ENCODE measurements at regions not wholly inside any gene's neighbourhood (a gene's known extent, or its start where the extent isn't known, plus 50 kb on each side); places are given as distances from the start of the nearest gene placed in this dataset.

GRCh38 chrX:39203427-39203826, 402.2 kb downstream of the MID1IP1 start:
- CTCF ChIA-PET, result interaction anchor here (1.0 kb wide), 1 partner anchor 31 kb away, joined by 3 read pairs; no protein-coding TSS in a partner anchor
- H3K36me3 Mint-ChIP-seq, result peaks cover 1% of the 10 kb centered on the region
- H3K4me1 Mint-ChIP-seq, result peaks cover 30% of the 10 kb centered on the region
- no peak overlapping the region for H3K27ac Mint-ChIP-seq
- DNase-seq, result no peak
- no peaks in the 10 kb centered on the region for H3K27me3 Mint-ChIP-seq
- H3K9me3 Mint-ChIP-seq, result no peaks in the 10 kb centered on the region
- no peak overlapping the region for H3K4me3 Mint-ChIP-seq

- CTCF ChIA-PET, result interaction anchor here (1.0 kb wide), 1 partner anchor 30 kb away, joined by 3 read pairs; no protein-coding TSS in a partner anchor
- no peaks in the 10 kb centered on the region for H3K9me3 Mint-ChIP-seq
- no peak for DNase-seq
- no peak overlapping the region for H3K27ac Mint-ChIP-seq
- peaks cover 1% of the 10 kb centered on the region for H3K36me3 Mint-ChIP-seq
- H3K27me3 Mint-ChIP-seq, result no peaks in the 10 kb centered on the region
- H3K4me1 Mint-ChIP-seq, result peaks cover 27% of the 10 kb centered on the region
- H3K4me3 Mint-ChIP-seq, result no peak overlapping the region
Observed at GRCh38 chrX:39204353-39204752, 403.1 kb downstream of the MID1IP1 start.

GRCh38 chrX:39204945-39205344, 403.7 kb downstream of the MID1IP1 start:
- H3K4me3 Mint-ChIP-seq, result no peak overlapping the region
- no peaks in the 10 kb centered on the region for H3K36me3 Mint-ChIP-seq
- H3K27me3 Mint-ChIP-seq, result no peaks in the 10 kb centered on the region
- no peak for DNase-seq
- H3K9me3 Mint-ChIP-seq, result no peaks in the 10 kb centered on the region
- CTCF ChIA-PET, result no interaction called here
- peaks cover 21% of the 10 kb centered on the region for H3K4me1 Mint-ChIP-seq
- H3K27ac Mint-ChIP-seq, result no peak overlapping the region

GRCh38 chrX:39205467-39205866, 404.2 kb downstream of the MID1IP1 start:
- Mint-ChIP-seq H3K9me3 (no peaks in the 10 kb centered on the region), H3K36me3 (no peaks in the 10 kb centered on the region), H3K27me3 (no peaks in the 10 kb centered on the region), H3K27ac (no peak overlapping the region), H3K4me1 (peaks cover 17% of the 10 kb centered on the region), H3K4me3 (no peak overlapping the region)
- CTCF ChIA-PET, result no interaction called here
- no peak for DNase-seq

- Mint-ChIP-seq H3K36me3 (no peaks in the 10 kb centered on the region), H3K4me1 (peaks cover 6% of the 10 kb centered on the region), H3K27ac (no peak overlapping the region), H3K4me3 (no peak overlapping the region), H3K9me3 (no peaks in the 10 kb centered on the region), H3K27me3 (no peaks in the 10 kb centered on the region)
- CTCF ChIA-PET, result no interaction called here
- DNase-seq, result no peak
Observed at GRCh38 chrX:39206399-39207145, 405.3 kb downstream of the MID1IP1 start.

GRCh38 chrX:39211501-39211900, 410.2 kb downstream of the MID1IP1 start:
- Mint-ChIP-seq H3K27ac (no peak overlapping the region), H3K4me3 (no peak overlapping the region), H3K27me3 (peaks cover under 1% of the 10 kb centered on the region), H3K9me3 (no peaks in the 10 kb centered on the region), H3K36me3 (no peaks in the 10 kb centered on the region), H3K4me1 (no peaks in the 10 kb centered on the region)
- CTCF ChIA-PET, result no interaction called here
- no peak for DNase-seq

- no peaks in the 10 kb centered on the region for H3K4me1 Mint-ChIP-seq
- no peak overlapping the region for H3K4me3 Mint-ChIP-seq
- H3K36me3 Mint-ChIP-seq, result no peaks in the 10 kb centered on the region
- H3K27me3 Mint-ChIP-seq, result peaks cover 8% of the 10 kb centered on the region
- no peak for DNase-seq
- CTCF ChIA-PET, result no interaction called here
- no peak overlapping the region for H3K27ac Mint-ChIP-seq
- H3K9me3 Mint-ChIP-seq, result no peaks in the 10 kb centered on the region
Observed at GRCh38 chrX:39212456-39212855, 411.2 kb downstream of the MID1IP1 start.

- CTCF ChIA-PET, result no interaction called here
- DNase-seq, result no peak
Observed at GRCh38 chrX:39214387-39215126, 413.3 kb downstream of the MID1IP1 start.

GRCh38 chrX:39220952-39221351, 419.7 kb downstream of the MID1IP1 start:
- CTCF ChIA-PET, result no interaction called here
- Mint-ChIP-seq H3K27ac (no peak overlapping the region), H3K4me1 (no peaks in the 10 kb centered on the region), H3K9me3 (no peaks in the 10 kb centered on the region), H3K27me3 (peaks cover 9% of the 10 kb centered on the region), H3K36me3 (no peaks in the 10 kb centered on the region), H3K4me3 (no peak overlapping the region)
- no peak for DNase-seq

More at GRCh38 chrX:39214387-39215126, 413.3 kb downstream of the MID1IP1 start:
- Mint-ChIP-seq H3K4me1 (no peaks in the 10 kb centered on the region), H3K9me3 (no peaks in the 10 kb centered on the region), H3K4me3 (no peak overlapping the region), H3K36me3 (no peaks in the 10 kb centered on the region), H3K27ac (no peak overlapping the region), H3K27me3 (peaks cover 9% of the 10 kb centered on the region)

GRCh38 chrX:39222346-39223113, 421.3 kb downstream of the MID1IP1 start:
- CTCF ChIA-PET, result no interaction called here
- Mint-ChIP-seq H3K27ac (no peak overlapping the region), H3K27me3 (no peaks in the 10 kb centered on the region)

GRCh38 chrX:39226251-39226650, 425.0 kb downstream of the MID1IP1 start:
- no peak for DNase-seq
- Mint-ChIP-seq H3K9me3 (no peaks in the 10 kb centered on the region), H3K4me1 (no peaks in the 10 kb centered on the region), H3K27me3 (no peaks in the 10 kb centered on the region), H3K27ac (no peak overlapping the region), H3K36me3 (no peaks in the 10 kb centered on the region), H3K4me3 (no peak overlapping the region)
- CTCF ChIA-PET, result no interaction called here

More at GRCh38 chrX:39222346-39223113, 421.3 kb downstream of the MID1IP1 start:
- Mint-ChIP-seq H3K4me3 (no peak overlapping the region), H3K9me3 (no peaks in the 10 kb centered on the region), H3K4me1 (no peaks in the 10 kb centered on the region), H3K36me3 (no peaks in the 10 kb centered on the region)
- DNase-seq, result no peak

GRCh38 chrX:39227371-39227770, 426.1 kb downstream of the MID1IP1 start:
- H3K27ac Mint-ChIP-seq, result no peak overlapping the region
- H3K36me3 Mint-ChIP-seq, result no peaks in the 10 kb centered on the region
- no peak overlapping the region for H3K4me3 Mint-ChIP-seq
- no peaks in the 10 kb centered on the region for H3K9me3 Mint-ChIP-seq
- DNase-seq, result no peak
- H3K27me3 Mint-ChIP-seq, result no peaks in the 10 kb centered on the region
- CTCF ChIA-PET, result no interaction called here
- H3K4me1 Mint-ChIP-seq, result no peaks in the 10 kb centered on the region

- no peaks in the 10 kb centered on the region for H3K27me3 Mint-ChIP-seq
- H3K9me3 Mint-ChIP-seq, result no peaks in the 10 kb centered on the region
- no peak for DNase-seq
- CTCF ChIA-PET, result interaction anchor here (1.9 kb wide), 1 partner anchor 75 kb away, joined by 8 read pairs; no protein-coding TSS in a partner anchor
- H3K4me3 Mint-ChIP-seq, result no peak overlapping the region
- H3K4me1 Mint-ChIP-seq, result peaks cover 5% of the 10 kb centered on the region
- H3K36me3 Mint-ChIP-seq, result no peaks in the 10 kb centered on the region
- H3K27ac Mint-ChIP-seq, result no peak overlapping the region
Observed at GRCh38 chrX:39238006-39238405, 436.7 kb downstream of the MID1IP1 start.

GRCh38 chrX:39242187-39242586, 440.9 kb downstream of the MID1IP1 start:
- Mint-ChIP-seq H3K4me1 (peaks cover 5% of the 10 kb centered on the region), H3K4me3 (no peak overlapping the region), H3K9me3 (no peaks in the 10 kb centered on the region), H3K27me3 (no peaks in the 10 kb centered on the region), H3K36me3 (no peaks in the 10 kb centered on the region), H3K27ac (no peak overlapping the region)
- CTCF ChIA-PET, result interaction anchor here (0.8 to 2.6 kb wide), 3 partner anchors 71 to 79 kb away, joined by 3 to 15 read pairs (median 4); no protein-coding TSS in a partner anchor
- no peak for DNase-seq
